ENCODE measurements at regions not wholly inside any gene's neighbourhood (a gene's known extent, or its start where the extent isn't known, plus 50 kb on each side); places are given as distances from the start of the nearest gene placed in this dataset.
A peak's percentile ranks its signal among the peaks of the same experiment; 100 is the strongest.

DNA sequence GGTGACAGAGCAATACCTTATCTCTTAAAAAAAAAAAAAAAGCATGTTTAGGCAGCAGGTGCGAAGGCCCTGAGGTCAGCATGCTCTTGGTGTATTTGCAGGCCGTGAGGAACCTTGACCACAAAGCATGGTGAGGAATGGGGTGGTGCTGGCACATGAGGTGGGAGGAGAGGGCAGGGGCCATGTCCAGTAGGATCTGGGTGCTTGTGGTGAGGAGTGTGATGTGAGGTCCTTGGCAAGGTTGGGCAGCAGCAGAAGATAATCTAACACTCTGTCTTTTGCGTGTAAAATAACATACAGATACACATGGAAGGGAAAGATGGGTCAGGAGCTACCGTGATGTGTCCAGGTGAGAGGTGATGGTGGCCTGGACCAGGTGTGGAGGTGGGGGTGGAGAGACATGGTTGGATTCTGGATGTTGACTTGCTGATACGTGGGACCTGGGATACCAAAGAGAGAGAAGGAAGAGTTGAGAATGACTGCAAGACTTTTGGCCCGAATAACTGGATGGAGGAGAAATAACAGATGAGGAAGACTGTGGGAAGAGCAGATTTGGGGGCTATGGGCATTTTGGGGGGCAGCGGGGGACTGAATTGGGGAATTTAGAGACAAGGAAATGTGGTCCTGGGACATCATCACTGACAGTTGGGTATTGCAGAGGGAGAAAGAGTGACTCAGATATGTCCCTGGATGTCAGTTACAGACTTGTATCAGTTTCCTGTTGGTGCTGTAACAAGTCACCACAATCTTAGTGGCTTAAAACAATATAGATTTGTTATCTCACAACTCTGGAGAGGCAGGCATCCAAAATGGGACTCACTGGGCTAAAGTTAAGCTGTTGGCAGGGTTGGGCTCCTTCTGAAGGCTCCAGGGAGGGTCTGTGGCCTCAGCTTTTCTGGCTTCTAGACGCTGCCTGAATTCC lies 274.9 kb downstream of the HAPSTR1 start:
- Histone ChIP-seq H3K4me1 (ENCODE audit: control insufficient read depth in 4 of 4, insufficient read depth in 4 of 4, low read length in 3 of 4) (peaks cover 0 to 21% (median 15%) of the 10 kb centered on the region in 4 donors), H3K27me3 (ENCODE audit: control insufficient read depth in 4 of 4, insufficient read depth in 4 of 4, low read length in 3 of 4) (no peaks in the 10 kb centered on the region), H3K9ac (ENCODE audit: low read depth in 1 of 2, low read length in 2 of 2) (no peak overlapping the region), H3K4me3 (ENCODE audit: low read depth in 1 of 3, low read length in 3 of 3) (no peak overlapping the region), H3K27ac (ENCODE audit: low read depth in 1 of 2, low read length in 2 of 2) (peak overlapping the region; percentile 84 to 98), H3K9me3 (ENCODE audit: control insufficient read depth in 4 of 4, low read length in 3 of 4) (no peaks in the 10 kb centered on the region), H3K36me3 (ENCODE audit: control insufficient read depth in 4 of 4, insufficient read depth in 3 of 4, low read depth in 1 of 4, low read length in 3 of 4) (no peaks in the 10 kb centered on the region)
- DNase-seq (ENCODE audit: low spot score), result no peak
- 80% methylated on average over 8 of the region's 8 CpGs for WGBS
- TF ChIP-seq RXRA (IDR thresholded peaks at IDR 0.05) (no peak), REST (IDR thresholded peaks at IDR 0.05) (no peak), HNF4A (conservative IDR thresholded peaks at IDR 0.05) (no peak), EGR1 (IDR thresholded peaks at IDR 0.05; ENCODE audit: low read depth in 2 of 2) (no peak), YY1 (IDR thresholded peaks at IDR 0.05) (no peak), FOXA1 (IDR thresholded peaks at IDR 0.05) (no peak), ZBTB33 (IDR thresholded peaks at IDR 0.05) (no peak), ATF3 (IDR thresholded peaks at IDR 0.05) (no peak), SP1 (IDR thresholded peaks at IDR 0.05) (no peak), JUND (IDR thresholded peaks at IDR 0.05) (no peak), FOXA2 (IDR thresholded peaks at IDR 0.05) (no peak), HNF4G (IDR thresholded peaks at IDR 0.05) (no peak), RAD21 (IDR thresholded peaks at IDR 0.05) (no peak), TAF1 (conservative IDR thresholded peaks at IDR 0.05) (no peak), GABPA (IDR thresholded peaks at IDR 0.05 in 1 of 2, conservative IDR thresholded peaks at IDR 0.05 in 1 of 2) (no peak), NR2F2 (IDR thresholded peaks at IDR 0.05) (no peak)
- TF ChIP-seq, protein P1, sequence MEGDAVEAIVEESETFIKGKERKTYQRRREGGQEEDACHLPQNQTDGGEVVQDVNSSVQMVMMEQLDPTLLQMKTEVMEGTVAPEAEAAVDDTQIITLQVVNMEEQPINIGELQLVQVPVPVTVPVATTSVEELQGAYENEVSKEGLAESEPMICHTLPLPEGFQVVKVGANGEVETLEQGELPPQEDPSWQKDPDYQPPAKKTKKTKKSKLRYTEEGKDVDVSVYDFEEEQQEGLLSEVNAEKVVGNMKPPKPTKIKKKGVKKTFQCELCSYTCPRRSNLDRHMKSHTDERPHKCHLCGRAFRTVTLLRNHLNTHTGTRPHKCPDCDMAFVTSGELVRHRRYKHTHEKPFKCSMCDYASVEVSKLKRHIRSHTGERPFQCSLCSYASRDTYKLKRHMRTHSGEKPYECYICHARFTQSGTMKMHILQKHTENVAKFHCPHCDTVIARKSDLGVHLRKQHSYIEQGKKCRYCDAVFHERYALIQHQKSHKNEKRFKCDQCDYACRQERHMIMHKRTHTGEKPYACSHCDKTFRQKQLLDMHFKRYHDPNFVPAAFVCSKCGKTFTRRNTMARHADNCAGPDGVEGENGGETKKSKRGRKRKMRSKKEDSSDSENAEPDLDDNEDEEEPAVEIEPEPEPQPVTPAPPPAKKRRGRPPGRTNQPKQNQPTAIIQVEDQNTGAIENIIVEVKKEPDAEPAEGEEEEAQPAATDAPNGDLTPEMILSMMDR (IDR thresholded peaks at IDR 0.05; ENCODE audit: low read depth, low read length, missing input control), result no peak
- TF ChIP-seq, protein P2, sequence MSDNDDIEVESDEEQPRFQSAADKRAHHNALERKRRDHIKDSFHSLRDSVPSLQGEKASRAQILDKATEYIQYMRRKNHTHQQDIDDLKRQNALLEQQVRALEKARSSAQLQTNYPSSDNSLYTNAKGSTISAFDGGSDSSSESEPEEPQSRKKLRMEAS (IDR thresholded peaks at IDR 0.05), result no peak

All from liver (tissue), 8 donors.